Activated naive CD4-positive, alpha-beta T cell treated with Interleukin-2 at 50 U/mL for 16 hours (primary cell): ENCODE measurements at regions not wholly inside any gene's neighbourhood (a gene's known extent, or its start where the extent isn't known, plus 50 kb on each side); places are given as distances from the start of the nearest gene placed in this dataset.
"Not testable (repeated sequence)": the region's sequence is repeated elsewhere in the genome, so short reads cannot be mapped to it uniquely, and the experiment has no call there.

Source experiments
- DNase-seq: peaks from one replicate; pipeline ENCODE4 v3.0.0-alpha.2; 2020

- DNase-seq = not testable (repeated sequence)
Observed at GRCh38 chr1:228796945-228797344, 61.7 kb downstream of the RHOU start.

GRCh38 chr1:228798035-228798434 is 62.8 kb downstream of the RHOU start:
- no peak for DNase-seq

DNA sequence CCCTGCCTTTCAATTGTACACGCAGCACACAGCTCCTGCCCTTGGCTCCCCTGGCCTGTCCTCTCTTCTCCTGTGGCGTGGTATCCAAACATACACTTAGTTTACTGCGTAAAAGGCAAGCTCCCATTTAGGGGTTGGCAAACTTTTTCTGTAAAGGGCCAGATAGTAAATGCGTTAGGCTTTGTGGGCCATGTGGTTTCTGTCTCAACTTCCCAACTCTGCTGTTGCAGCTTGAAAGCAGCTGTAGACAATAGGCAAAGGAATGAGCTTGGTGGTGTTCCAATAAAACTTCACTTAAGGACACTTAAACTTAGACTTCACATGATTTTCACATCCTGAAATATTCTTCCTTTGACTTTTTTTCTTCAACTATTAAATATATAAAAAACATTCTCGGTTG is 63.3 kb downstream of the RHOU start:
- DNase-seq = no peak

- DNase-seq = no peak
Observed at GRCh38 chr1:228799924-228800323, 64.6 kb downstream of the RHOU start.

GRCh38 chr1:228801068-228801467 is 65.8 kb downstream of the RHOU start:
- no peak for DNase-seq

- DNase-seq = no peak
Observed at GRCh38 chr1:228802386-228803220, 67.3 kb downstream of the RHOU start.

DNA sequence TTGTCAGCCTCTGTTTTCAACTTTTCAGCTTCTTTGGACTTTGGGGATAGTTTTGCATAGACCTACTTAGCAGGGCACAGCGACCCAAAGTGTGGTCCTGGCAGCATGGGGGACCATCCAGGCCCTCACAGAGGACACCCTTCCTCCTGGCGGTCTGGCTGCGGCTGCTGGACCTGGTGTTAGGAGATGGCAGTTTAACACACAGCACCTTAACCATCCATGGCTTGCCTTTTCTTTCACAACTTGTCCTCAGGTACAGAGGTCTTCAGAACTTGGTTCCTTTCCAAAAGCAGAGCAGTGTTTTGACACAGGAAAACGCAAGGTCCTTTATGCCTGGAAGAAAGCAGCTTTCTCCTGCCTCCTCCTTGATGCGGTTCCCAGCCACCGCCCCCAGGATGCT is 68.1 kb downstream of the RHOU start:
- no peak for DNase-seq

GRCh38 chr1:228804173-228804572 is 68.9 kb downstream of the RHOU start:
- no peak for DNase-seq

GRCh38 chr1:228804640-228805413 is 69.5 kb downstream of the RHOU start:
- peak; percentile 40 for DNase-seq

GRCh38 chr1:228807904-228808605 is 72.8 kb downstream of the RHOU start:
- no peak for DNase-seq

DNA sequence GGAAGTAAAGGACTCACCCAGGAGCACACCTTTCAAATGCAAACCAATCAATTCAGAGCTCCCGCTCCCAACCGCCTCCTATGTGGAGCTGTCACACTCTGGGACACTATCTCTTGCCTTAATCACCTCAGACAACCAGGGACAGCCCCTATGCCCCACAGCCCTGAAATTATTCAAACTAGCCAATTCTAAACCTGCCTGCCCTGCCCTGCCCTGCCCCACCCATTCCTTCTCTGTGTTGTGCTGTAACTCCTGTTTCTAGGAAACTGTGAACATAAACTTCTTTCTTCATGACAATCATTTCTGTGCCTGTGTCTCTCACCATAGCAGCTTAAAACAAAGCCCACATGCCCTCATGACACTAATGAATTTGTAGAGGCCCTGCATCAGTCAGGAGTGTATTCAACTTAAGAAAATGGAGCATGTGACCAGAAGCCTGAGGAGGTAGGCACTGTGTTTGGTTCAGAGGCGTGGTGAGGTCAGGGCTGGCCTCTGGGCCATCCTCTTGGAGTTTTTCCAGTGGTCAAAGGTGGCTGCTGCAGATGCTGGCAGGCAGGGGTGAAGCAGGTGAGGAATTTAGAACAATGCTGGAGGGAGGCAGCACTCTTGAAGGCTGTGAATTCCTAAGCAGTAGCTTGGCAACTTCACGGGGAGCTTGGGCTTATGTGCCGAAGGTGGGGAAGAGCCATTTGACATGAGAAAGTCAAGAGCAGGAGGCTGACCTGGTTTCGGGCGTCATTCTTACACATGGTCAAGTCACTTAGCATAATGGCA is 74.5 kb downstream of the RHOU start:
- DNase-seq = no peak

GRCh38 chr1:228810395-228810758 is 75.1 kb downstream of the RHOU start:
- DNase-seq = no peak

- no peak for DNase-seq
Observed at GRCh38 chr1:228810878-228811711, 75.8 kb downstream of the RHOU start.

GRCh38 chr1:228811712-228812305 is 76.5 kb downstream of the RHOU start:
- DNase-seq = no peak

GRCh38 chr1:228812961-228813360 is 77.7 kb downstream of the RHOU start:
- DNase-seq = no peak

GRCh38 chr1:228814176-228814575 is 78.9 kb downstream of the RHOU start:
- no peak for DNase-seq

GRCh38 chr1:228818296-228818695 is 83.0 kb downstream of the RHOU start:
- DNase-seq = no peak

GRCh38 chr1:228818928-228819630 is 83.8 kb downstream of the RHOU start:
- no peak for DNase-seq

DNA sequence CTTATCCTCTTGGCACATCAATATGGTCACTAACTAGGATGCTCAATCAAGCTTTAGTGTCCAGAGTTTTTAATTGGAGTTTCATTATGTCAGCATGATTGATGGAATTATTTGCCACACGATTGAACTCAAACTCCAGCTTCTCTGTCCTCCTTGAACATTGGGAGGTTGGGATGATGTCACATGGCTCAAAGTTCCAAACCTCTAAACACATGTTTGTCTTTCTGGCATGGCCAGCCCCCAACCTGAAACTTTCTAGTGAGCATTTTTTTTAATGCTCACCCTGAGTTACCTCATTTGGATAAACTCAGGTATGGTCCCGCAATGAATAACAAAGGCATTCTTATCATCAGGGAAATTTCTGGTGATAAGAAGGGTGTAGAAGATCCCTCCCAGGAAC is 86.0 kb downstream of the RHOU start:
- no peak for DNase-seq

DNA sequence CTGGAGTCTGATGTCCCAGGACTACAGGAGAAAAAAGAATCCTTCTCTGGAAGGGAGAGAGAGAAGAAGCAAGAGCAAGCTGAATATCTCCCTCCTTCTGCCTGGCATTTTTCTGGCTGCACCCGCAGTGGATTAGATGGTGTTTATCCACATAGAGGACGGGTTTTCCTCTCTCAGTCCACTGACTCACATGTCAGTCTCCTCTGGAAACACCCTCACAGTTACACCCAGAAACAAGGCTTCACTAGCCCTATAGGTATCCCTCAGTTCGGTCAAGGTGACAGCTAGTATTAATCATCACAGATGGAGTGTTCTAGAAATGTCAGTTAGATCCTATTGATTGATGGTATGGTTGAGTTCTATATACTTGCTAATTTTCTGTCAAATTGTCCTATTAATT is 87.9 kb downstream of the RHOU start:
- no peak for DNase-seq

GRCh38 chr1:228824366-228824765 is 89.1 kb downstream of the RHOU start:
- DNase-seq = no peak
